ENCODE measurements at regions not wholly inside any gene's neighbourhood (a gene's known extent, or its start where the extent isn't known, plus 50 kb on each side); places are given as distances from the start of the nearest gene placed in this dataset.
"Not testable (repeated sequence)": the region's sequence is repeated elsewhere in the genome, so short reads cannot be mapped to it uniquely, and the experiment has no call there.

- not testable (repeated sequence) for DNase-seq
Observed at GRCh38 chr7:112689466-112690177, 100.6 kb downstream of the TMEM168 start.

GRCh38 chr7:112692333-112692732 is 97.9 kb downstream of the TMEM168 start:
- DNase-seq: no peak

DNA sequence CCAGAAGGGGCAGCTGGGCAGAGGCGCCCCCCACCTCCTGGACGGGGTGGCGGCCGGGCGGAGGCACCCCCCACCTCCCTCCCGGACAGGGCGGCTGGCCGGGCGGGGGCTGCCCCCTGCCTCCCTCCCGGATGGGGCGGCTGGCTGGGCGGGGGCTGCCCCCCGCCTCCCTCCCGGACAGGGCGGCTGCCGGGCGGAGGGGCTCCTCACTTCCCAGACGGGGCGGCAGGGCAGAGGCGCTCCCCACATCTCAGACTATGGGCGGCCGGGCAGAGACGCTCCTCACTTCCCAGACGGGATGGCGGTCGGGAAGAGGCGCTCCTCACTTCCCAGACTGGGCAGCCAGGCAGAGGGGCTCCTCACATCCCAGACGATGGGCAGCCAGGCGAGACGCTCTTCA is 93.0 kb downstream of the TMEM168 start:
- not testable (repeated sequence) for DNase-seq

- no peak for DNase-seq
Observed at GRCh38 chr7:112699725-112700513, 90.3 kb downstream of the TMEM168 start.

- DNase-seq: no peak
Observed at GRCh38 chr7:112701456-112701855, 88.7 kb downstream of the TMEM168 start.

GRCh38 chr7:112707655-112708054 is 82.5 kb downstream of the TMEM168 start:
- no peak for DNase-seq

DNA sequence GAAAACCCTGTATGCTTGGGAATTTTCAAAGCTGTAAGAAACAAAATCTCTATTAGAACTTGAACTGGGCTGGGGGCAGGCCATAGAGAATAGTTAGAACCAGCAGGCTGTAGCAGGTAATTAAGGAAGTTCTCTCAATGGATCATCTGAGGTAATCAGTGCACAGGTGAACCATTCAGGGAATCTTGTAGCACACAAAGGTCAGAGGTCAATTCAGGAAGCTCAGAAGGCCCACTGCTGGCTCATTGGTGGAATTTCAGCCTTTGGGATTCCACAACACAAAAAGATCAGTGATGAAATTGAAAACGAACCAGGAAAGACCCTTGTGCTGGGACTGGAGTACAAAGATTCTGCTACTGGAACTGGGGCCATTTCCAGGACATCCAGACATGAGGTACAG is 82.0 kb downstream of the TMEM168 start:
- DNase-seq: no peak

All from Kasumi-1 (cell line).